OCI-LY1 (cell line): ENCODE measurements at regions not wholly inside any gene's neighbourhood (a gene's known extent, or its start where the extent isn't known, plus 50 kb on each side); places are given as distances from the start of the nearest gene placed in this dataset.
"Not testable (repeated sequence)": the region's sequence is repeated elsewhere in the genome, so short reads cannot be mapped to it uniquely, and the experiment has no call there.

ENCODE experiments used
- H2AFZ ChIP-seq: fragments of 200-600 bp; sonication (generic), shearing (Covaris generic); 2 replicates; pipeline ENCODE4 v1.6.0; 2014; ENCODE audit warnings: antibody characterized with exemption, mild to moderate bottlenecking, low read length
- H3F3A ChIP-seq: fragments of 200-600 bp; sonication (generic), shearing (Covaris generic); 2 replicates; pipeline ENCODE4 v1.6.0; 2014; ENCODE audit warnings: mild to moderate bottlenecking, antibody characterized with exemption, low read length, moderate library complexity; ENCODE audit not compliant: insufficient read depth
- H3K27ac ChIP-seq: fragments of 200-600 bp; sonication (generic); 2 replicates; pipeline ENCODE4 v1.5.1; 2014; ENCODE audit warnings: low read length, mixed run types, mild to moderate bottlenecking, low read depth; ENCODE audit not compliant: poor library complexity, severe bottlenecking
- H3K27me3 ChIP-seq: fragments of 200-600 bp; sonication (generic); 2 replicates; pipeline ENCODE4 v1.6.0; 2014; ENCODE audit warnings: antibody characterized with exemption, mild to moderate bottlenecking, low read length, moderate library complexity; ENCODE audit not compliant: insufficient read depth
- H3K36me3 ChIP-seq: fragments of 200-600 bp; sonication (generic); 2 replicates; pipeline ENCODE4 v1.6.1; 2014; ENCODE audit warnings: mild to moderate bottlenecking, antibody characterized with exemption, low read length, moderate library complexity, mixed read lengths; ENCODE audit not compliant: insufficient read depth
- H3K4me1 ChIP-seq: fragments of 200-600 bp; sonication (generic); 2 replicates; pipeline ENCODE4 v1.5.1; 2014; ENCODE audit warnings: mild to moderate bottlenecking, low read length, moderate library complexity; ENCODE audit not compliant: insufficient read depth, severe bottlenecking
- H3K4me2 ChIP-seq: fragments of 200-600 bp; sonication (generic), shearing (Covaris generic); 2 replicates; pipeline ENCODE4 v1.6.1; 2014; ENCODE audit warnings: low read length
- H3K4me3 ChIP-seq: fragments of 200-600 bp; sonication (generic); 2 replicates; pipeline ENCODE4 v1.5.1; 2014; ENCODE audit warnings: low read length, low read depth, mild to moderate bottlenecking, mixed read lengths; ENCODE audit not compliant: poor library complexity, severe bottlenecking
- H3K79me2 ChIP-seq: fragments of 200-600 bp; shearing (Covaris generic); 2 replicates; pipeline ENCODE4 v1.6.1; 2016; ENCODE audit warnings: mixed run types, low read length, mixed read lengths; ENCODE audit not compliant: insufficient read depth
- H3K9ac ChIP-seq: fragments of 200-600 bp; sonication (generic), shearing (Covaris generic); 2 replicates; pipeline ENCODE4 v1.6.1; 2014; ENCODE audit warnings: mild to moderate bottlenecking, low read length, mixed read lengths
- H3K9me2 ChIP-seq: fragments of 200-600 bp; sonication (generic), shearing (Covaris generic); 2 replicates; pipeline ENCODE4 v1.6.1; 2014; ENCODE audit warnings: low read depth, mild to moderate bottlenecking, low read length, mixed read lengths
- H3K9me3 ChIP-seq: fragments of 200-600 bp; shearing (Covaris generic); 2 replicates; pipeline ENCODE4 v1.6.1; 2014; ENCODE audit warnings: low read length, mixed read lengths
- H4K20me1 ChIP-seq: fragments of 200-600 bp; sonication (generic), shearing (Covaris generic); 2 replicates; pipeline ENCODE4 v1.6.0; 2016; ENCODE audit warnings: mild to moderate bottlenecking, low read length; ENCODE audit not compliant: insufficient read depth
- EZH2 ChIP-seq: fragments of 200-600 bp; sonication (generic), shearing (Covaris generic); IDR thresholded peaks from 2 replicates; pipeline ENCODE4 v1.8.0; 2017; ENCODE audit warnings: borderline replicate concordance, mixed run types, mild to moderate bottlenecking, antibody characterized with exemption, low read length, moderate library complexity, mixed read lengths
- TF ChIP-seq, protein P1 (sequence below): fragments of 200-600 bp; sonication (generic), shearing (Covaris generic); IDR thresholded peaks from 2 replicates; pipeline ENCODE4 v1.5.1; 2017; ENCODE audit warnings: mild to moderate bottlenecking, antibody characterized with exemption, low read length, moderate library complexity, mixed read lengths

DNA sequence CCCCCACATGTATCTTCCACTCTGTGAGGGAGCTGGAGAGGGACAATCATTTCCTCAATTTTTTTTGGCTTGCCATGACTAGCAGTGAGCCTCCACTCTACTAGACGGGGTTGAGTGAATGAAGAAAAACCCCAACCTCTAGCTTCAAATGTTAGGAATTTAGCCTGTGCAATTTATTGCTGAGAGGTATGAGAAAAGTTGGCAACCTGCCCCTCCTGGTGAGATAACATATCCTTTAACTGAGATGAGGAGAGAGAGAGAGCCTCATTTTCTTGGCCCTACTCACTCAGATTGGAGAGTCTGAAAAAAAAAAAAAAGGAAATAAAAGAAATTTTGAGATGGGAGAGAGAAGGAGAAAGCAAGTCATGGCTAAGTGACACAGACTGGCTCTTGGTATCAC, 218.2 kb upstream of the CARD18 start:
- Histone ChIP-seq H3K4me1 (no peaks in the 10 kb centered on the region), H3K9ac (no peak overlapping the region), H4K20me1 (no peaks in the 10 kb centered on the region), H3K79me2 (no peaks in the 10 kb centered on the region), H3K9me2 (no peaks in the 10 kb centered on the region), H3K4me3 (no peak overlapping the region), H3K27ac (no peak overlapping the region), H3K9me3 (no peaks in the 10 kb centered on the region), H3K4me2 (no peak overlapping the region), H3K27me3 (no peaks in the 10 kb centered on the region), H3F3A (no peaks in the 10 kb centered on the region), H2AFZ (no peak overlapping the region), H3K36me3 (no peaks in the 10 kb centered on the region)
- TF ChIP-seq, protein P1, sequence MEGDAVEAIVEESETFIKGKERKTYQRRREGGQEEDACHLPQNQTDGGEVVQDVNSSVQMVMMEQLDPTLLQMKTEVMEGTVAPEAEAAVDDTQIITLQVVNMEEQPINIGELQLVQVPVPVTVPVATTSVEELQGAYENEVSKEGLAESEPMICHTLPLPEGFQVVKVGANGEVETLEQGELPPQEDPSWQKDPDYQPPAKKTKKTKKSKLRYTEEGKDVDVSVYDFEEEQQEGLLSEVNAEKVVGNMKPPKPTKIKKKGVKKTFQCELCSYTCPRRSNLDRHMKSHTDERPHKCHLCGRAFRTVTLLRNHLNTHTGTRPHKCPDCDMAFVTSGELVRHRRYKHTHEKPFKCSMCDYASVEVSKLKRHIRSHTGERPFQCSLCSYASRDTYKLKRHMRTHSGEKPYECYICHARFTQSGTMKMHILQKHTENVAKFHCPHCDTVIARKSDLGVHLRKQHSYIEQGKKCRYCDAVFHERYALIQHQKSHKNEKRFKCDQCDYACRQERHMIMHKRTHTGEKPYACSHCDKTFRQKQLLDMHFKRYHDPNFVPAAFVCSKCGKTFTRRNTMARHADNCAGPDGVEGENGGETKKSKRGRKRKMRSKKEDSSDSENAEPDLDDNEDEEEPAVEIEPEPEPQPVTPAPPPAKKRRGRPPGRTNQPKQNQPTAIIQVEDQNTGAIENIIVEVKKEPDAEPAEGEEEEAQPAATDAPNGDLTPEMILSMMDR: no peak
- TF ChIP-seq EZH2: no peak

DNA sequence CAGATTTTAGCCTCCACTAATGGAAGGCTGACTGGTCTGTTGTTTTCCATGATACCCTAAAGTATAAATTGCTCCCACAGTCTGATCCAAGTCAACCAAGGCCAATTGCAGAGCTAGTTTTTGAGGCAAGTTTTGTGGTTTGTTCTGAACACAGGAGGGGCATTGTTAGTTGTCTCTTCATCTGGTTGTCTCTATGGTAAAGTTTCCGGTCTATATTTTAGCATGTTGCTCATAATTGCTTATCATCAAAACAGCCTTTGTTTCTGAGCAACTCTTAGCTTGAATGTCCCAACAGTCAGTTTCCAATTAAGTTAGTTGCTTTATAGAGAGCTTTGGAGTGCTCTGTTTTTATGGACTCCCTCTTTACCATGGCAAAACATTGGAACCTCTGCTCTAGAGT, 217.6 kb upstream of the CARD18 start:
- Histone ChIP-seq H3K79me2 (no peaks in the 10 kb centered on the region), H3K4me3 (no peak overlapping the region), H2AFZ (no peak overlapping the region), H3K4me2 (no peak overlapping the region), H3K9ac (no peak overlapping the region), H3K9me3 (no peaks in the 10 kb centered on the region), H3K9me2 (no peaks in the 10 kb centered on the region), H4K20me1 (no peaks in the 10 kb centered on the region), H3K27me3 (no peaks in the 10 kb centered on the region), H3K36me3 (no peaks in the 10 kb centered on the region), H3F3A (no peaks in the 10 kb centered on the region), H3K4me1 (no peaks in the 10 kb centered on the region), H3K27ac (no peak overlapping the region)
- TF ChIP-seq, protein P1: no peak
- no peak for TF ChIP-seq EZH2

DNA sequence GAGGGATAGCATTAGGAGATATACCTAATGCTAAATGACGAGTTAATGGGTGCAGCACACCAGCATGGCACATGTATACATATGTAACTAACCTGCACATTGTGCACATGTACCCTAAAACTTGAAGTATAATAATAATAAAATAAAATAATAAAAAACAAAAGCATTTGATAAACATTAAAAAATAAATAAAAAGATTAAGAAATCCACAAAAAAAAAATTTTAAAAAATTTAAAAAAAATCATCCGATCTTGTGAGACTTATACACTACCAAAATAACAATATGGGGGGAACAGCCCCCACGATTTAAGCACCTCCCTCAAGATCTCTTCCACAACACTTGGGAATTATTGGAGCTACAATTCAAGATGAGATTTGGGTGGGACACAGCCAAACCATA, 210.3 kb upstream of the CARD18 start:
- not testable (repeated sequence) for H3K4me2 ChIP-seq, H3K4me1 ChIP-seq, H3K79me2 ChIP-seq, H3K9ac ChIP-seq, H3K9me2 ChIP-seq, H3K36me3 ChIP-seq, H3K27me3 ChIP-seq, H3K27ac ChIP-seq, H3K9me3 ChIP-seq, H4K20me1 ChIP-seq, H3K4me3 ChIP-seq, H2AFZ ChIP-seq, H3F3A ChIP-seq

DNA sequence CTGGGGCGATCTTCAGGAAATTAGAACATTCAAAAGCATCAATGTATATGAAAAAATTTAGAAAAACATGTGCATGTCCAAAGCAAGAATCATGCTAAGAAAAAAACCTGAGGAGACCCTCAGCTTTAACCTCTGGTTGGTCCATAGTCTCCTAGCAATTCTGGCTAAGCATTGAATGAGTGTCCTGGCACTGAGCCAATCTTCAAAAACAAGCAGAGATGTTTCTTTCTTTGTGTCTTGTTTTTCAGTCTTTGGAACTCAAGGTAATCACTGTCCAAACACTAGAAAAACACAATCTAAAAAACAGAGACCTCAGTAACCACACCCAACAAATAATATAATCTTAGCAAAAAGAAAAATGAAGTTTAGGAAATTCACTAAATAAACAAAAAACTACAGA, 205.4 kb upstream of the CARD18 start:
- Histone ChIP-seq H4K20me1 (no peaks in the 10 kb centered on the region), H3K4me1 (no peaks in the 10 kb centered on the region), H3F3A (no peaks in the 10 kb centered on the region), H3K4me2 (no peak overlapping the region), H3K9me2 (no peaks in the 10 kb centered on the region), H2AFZ (no peak overlapping the region), H3K36me3 (no peaks in the 10 kb centered on the region), H3K9ac (no peak overlapping the region), H3K27ac (no peak overlapping the region), H3K9me3 (no peaks in the 10 kb centered on the region), H3K27me3 (no peaks in the 10 kb centered on the region), H3K4me3 (no peak overlapping the region), H3K79me2 (no peaks in the 10 kb centered on the region)
- TF ChIP-seq EZH2: no peak
- TF ChIP-seq, protein P1: no peak
